Uterus (tissue), 3 donors: ENCODE measurements at regions not wholly inside any gene's neighbourhood (a gene's known extent, or its start where the extent isn't known, plus 50 kb on each side); places are given as distances from the start of the nearest gene placed in this dataset.

Source experiments
- DNase-seq, 2 donors: peaks; one replicate each; pipeline ENCODE4 v3.0.0-alpha.2; 2019 to 2020
- H3K27ac ChIP-seq, 2 donors: fragments of 200-600 bp; sonication (generic); 1 replicate in 1 of 2; 2 replicates in 1 of 2; pipeline ENCODE4 v1.5.1; 2016 to 2018
- H3K27me3 ChIP-seq, 2 donors: fragments of 200-600 bp; sonication (generic); one replicate each; pipeline ENCODE4 v1.5.1; 2018 to 2019; ENCODE audit warnings: control low read depth in 1 of 2
- H3K36me3 ChIP-seq, 2 donors: fragments of 200-600 bp; sonication (generic); one replicate each; pipeline ENCODE4 v1.5.1; 2019; ENCODE audit warnings: control low read depth in 1 of 2
- H3K4me1 ChIP-seq, 2 donors: fragments of 200-600 bp; sonication (generic); one replicate each; pipeline ENCODE4 v1.5.1; 2018 to 2019; ENCODE audit warnings: control low read depth in 1 of 2
- H3K4me3 ChIP-seq, 2 donors: fragments of 200-600 bp; sonication (generic); 1 replicate in 1 of 2; 2 replicates in 1 of 2; pipeline ENCODE4 v1.5.1; 2018 to 2019; ENCODE audit warnings: mild to moderate bottlenecking in 1 of 2
- H3K9me3 ChIP-seq, 2 donors: fragments of 200-600 bp; sonication (generic); one replicate each; pipeline ENCODE4 v1.5.1; 2019; ENCODE audit warnings: control low read depth in 1 of 2
- CTCF ChIP-seq, 4 experiments: fragments of 200-600 bp in 2 of 4; fragments of 450-650 bp in 2 of 4; sonication (generic) in 2 of 4; IDR thresholded peaks; one replicate each; pipeline ENCODE4 v1.5.1; 2016 to 2019; ENCODE audit warnings: antibody characterized with exemption in 4 of 4, mild to moderate bottlenecking in 2 of 4, moderate library complexity in 1 of 4
- POLR2A ChIP-seq, 2 donors: fragments of 450-650 bp; IDR thresholded peaks; one replicate each; pipeline ENCODE4 v1.6.1; 2016; ENCODE audit warnings: antibody characterized with exemption in 2 of 2, mild to moderate bottlenecking in 1 of 2, moderate library complexity in 1 of 2
- intact Hi-C: fragments of 100-400 bp; cut with DNase I; formaldehyde crosslinking; loops from one replicate; pipeline ENCODE4 v1.15.1; 2023; ENCODE audit warnings: low total_unique reads
- donor health status: DM: yes; HTN: yes; CAD: no.

- H3K36me3 ChIP-seq: no peaks in the 10 kb centered on the region
- H3K9me3 ChIP-seq: no peaks in the 10 kb centered on the region
- no peak for DNase-seq
- intact Hi-C loops: no loop called here
- no peak for TF ChIP-seq CTCF (IDR thresholded peaks at IDR 0.05)
- TF ChIP-seq POLR2A (IDR thresholded peaks at IDR 0.05): no peak
- H3K27ac ChIP-seq: no peak overlapping the region
- no peaks in the 10 kb centered on the region for H3K27me3 ChIP-seq
- H3K4me1 ChIP-seq: no peaks in the 10 kb centered on the region
- no peak overlapping the region for H3K4me3 ChIP-seq
Observed at GRCh38 chr18:67380867-67381266, 135.7 kb downstream of the DSEL start.

- Histone ChIP-seq H3K4me1 (no peaks in the 10 kb centered on the region), H3K9me3 (no peaks in the 10 kb centered on the region), H3K27ac (no peak overlapping the region), H3K27me3 (no peaks in the 10 kb centered on the region), H3K36me3 (no peaks in the 10 kb centered on the region), H3K4me3 (no peak overlapping the region)
- intact Hi-C loops: no loop called here
- TF ChIP-seq POLR2A (IDR thresholded peaks at IDR 0.05): no peak
- TF ChIP-seq CTCF (IDR thresholded peaks at IDR 0.05): no peak
- DNase-seq: no peak
Observed at GRCh38 chr18:67379981-67380380, 136.5 kb downstream of the DSEL start.

GRCh38 chr18:67376372-67376771 lies 140.1 kb downstream of the DSEL start:
- no peaks in the 10 kb centered on the region for H3K9me3 ChIP-seq
- no peaks in the 10 kb centered on the region for H3K4me1 ChIP-seq
- H3K27ac ChIP-seq: no peak overlapping the region
- no peak for DNase-seq
- TF ChIP-seq POLR2A (IDR thresholded peaks at IDR 0.05): no peak
- no peak for TF ChIP-seq CTCF (IDR thresholded peaks at IDR 0.05)
- no peaks in the 10 kb centered on the region for H3K36me3 ChIP-seq
- H3K27me3 ChIP-seq: no peaks in the 10 kb centered on the region
- H3K4me3 ChIP-seq: no peak overlapping the region
- intact Hi-C loops: no loop called here

- Histone ChIP-seq H3K4me3 (no peak overlapping the region), H3K27ac (no peak overlapping the region), H3K27me3 (no peaks in the 10 kb centered on the region), H3K36me3 (no peaks in the 10 kb centered on the region), H3K4me1 (no peaks in the 10 kb centered on the region), H3K9me3 (no peaks in the 10 kb centered on the region)
- no peak for DNase-seq
- TF ChIP-seq CTCF (IDR thresholded peaks at IDR 0.05): no peak
- TF ChIP-seq POLR2A (IDR thresholded peaks at IDR 0.05): no peak
- intact Hi-C loops: no loop called here
Observed at GRCh38 chr18:67373636-67374035, 142.9 kb downstream of the DSEL start.

GRCh38 chr18:67367540-67367939 lies 149.0 kb downstream of the DSEL start:
- H3K9me3 ChIP-seq: no peaks in the 10 kb centered on the region
- no peak for TF ChIP-seq POLR2A (IDR thresholded peaks at IDR 0.05)
- TF ChIP-seq CTCF (IDR thresholded peaks at IDR 0.05): no peak
- no peak overlapping the region for H3K4me3 ChIP-seq
- H3K27me3 ChIP-seq: no peaks in the 10 kb centered on the region
- no peaks in the 10 kb centered on the region for H3K4me1 ChIP-seq
- H3K36me3 ChIP-seq: peaks cover 0 to 5% of the 10 kb centered on the region in 2 donors
- no peak for DNase-seq
- intact Hi-C loops: no loop called here
- H3K27ac ChIP-seq: no peak overlapping the region
